ENCODE measurements at regions not wholly inside any gene's neighbourhood (a gene's known extent, or its start where the extent isn't known, plus 50 kb on each side); places are given as distances from the start of the nearest gene placed in this dataset.

DNA sequence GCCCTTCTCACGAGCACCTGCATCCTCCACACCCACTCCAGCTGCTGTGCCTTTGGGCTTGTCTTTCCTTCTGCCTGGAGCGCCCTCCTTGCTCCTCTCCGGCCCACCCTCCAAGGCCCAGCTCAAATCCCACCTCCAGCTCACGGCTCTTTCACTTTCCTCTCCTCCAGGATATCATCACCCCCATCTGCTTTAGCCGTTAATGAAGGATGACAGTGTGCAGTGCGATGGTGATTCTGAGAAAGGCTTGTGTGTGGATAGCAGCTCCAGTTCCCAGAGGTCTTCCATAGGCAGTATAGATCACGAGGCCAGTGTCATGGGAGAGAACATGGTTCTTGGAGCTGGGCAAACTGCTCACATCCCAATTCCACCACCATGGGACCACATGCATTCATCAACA lies 237.4 kb downstream of the TLE3 start:
- TF ChIP-seq CTCF (IDR thresholded peaks at IDR 0.05) (no peak), HOXB13 (CRISPR knock-in tag; IDR thresholded peaks at IDR 0.05; ENCODE audit: low read depth) (no peak), CEBPB (IDR thresholded peaks at IDR 0.05) (no peak), HOXB5 (CRISPR knock-in tag; IDR thresholded peaks at IDR 0.05) (no peak)
